Kidney epithelial cell (primary cell): ENCODE measurements at regions not wholly inside any gene's neighbourhood (a gene's known extent, or its start where the extent isn't known, plus 50 kb on each side); places are given as distances from the start of the nearest gene placed in this dataset.

Experiments
- DNase-seq: peaks from one replicate; pipeline ENCODE4 v3.0.0-alpha.2; 2010; ENCODE audit warnings: low read depth
- H3K27me3 ChIP-seq: 2 replicates; pipeline ENCODE4 v1.6.0; 2011; ENCODE audit warnings: low read length; ENCODE audit not compliant: control insufficient read depth, insufficient read depth
- H3K36me3 ChIP-seq: 2 replicates; pipeline ENCODE4 v1.5.1; 2011; ENCODE audit warnings: low read length; ENCODE audit not compliant: control insufficient read depth, insufficient read depth
- H3K4me3 ChIP-seq: 2 replicates; pipeline ENCODE4 v1.5.1; 2011; ENCODE audit warnings: low read depth, mild to moderate bottlenecking, control low read depth, low read length
- TF ChIP-seq, protein P1 (sequence below): IDR thresholded peaks from 2 replicates; pipeline ENCODE4 v1.5.1; 2011; ENCODE audit warnings: mild to moderate bottlenecking, moderate library complexity, low read length, control low read depth, inconsistent platforms; ENCODE audit not compliant: insufficient read depth, poor library complexity, severe bottlenecking

DNA sequence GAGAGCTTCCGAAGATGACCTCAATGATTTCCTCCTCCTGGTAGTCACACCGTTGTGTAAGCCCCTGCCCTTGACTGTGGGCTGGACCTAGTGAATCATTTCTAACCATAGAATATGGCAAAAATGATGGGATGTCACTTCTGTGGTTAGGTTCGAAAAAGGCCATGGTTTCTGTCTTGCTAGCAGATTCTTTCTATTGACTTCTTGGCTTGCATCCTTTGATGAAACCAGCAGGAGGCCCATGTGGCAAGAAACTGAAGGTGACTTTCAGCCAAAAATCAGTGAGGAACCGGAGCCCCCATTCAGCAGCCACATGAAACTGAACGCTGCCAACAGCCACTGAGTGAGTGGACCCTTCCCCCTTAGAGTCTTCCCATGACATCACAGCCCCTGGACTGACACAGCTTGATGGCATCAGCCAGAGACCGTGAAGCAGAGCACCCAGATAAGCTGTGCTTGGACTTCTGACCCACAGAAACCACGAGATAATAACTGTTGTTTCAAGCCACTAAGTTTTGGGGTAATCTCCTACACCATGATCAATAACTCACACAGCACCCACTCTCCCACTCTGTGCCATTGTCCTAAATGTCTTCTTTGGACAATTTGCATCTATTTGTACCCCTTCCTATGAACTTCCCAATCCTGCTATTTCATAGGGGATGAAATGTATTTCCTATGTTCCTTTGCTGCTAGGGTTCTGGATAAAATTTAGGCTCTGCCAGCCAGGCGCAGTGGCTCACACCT lies 148.0 kb upstream of the STX18 start:
- TF ChIP-seq, protein P1, sequence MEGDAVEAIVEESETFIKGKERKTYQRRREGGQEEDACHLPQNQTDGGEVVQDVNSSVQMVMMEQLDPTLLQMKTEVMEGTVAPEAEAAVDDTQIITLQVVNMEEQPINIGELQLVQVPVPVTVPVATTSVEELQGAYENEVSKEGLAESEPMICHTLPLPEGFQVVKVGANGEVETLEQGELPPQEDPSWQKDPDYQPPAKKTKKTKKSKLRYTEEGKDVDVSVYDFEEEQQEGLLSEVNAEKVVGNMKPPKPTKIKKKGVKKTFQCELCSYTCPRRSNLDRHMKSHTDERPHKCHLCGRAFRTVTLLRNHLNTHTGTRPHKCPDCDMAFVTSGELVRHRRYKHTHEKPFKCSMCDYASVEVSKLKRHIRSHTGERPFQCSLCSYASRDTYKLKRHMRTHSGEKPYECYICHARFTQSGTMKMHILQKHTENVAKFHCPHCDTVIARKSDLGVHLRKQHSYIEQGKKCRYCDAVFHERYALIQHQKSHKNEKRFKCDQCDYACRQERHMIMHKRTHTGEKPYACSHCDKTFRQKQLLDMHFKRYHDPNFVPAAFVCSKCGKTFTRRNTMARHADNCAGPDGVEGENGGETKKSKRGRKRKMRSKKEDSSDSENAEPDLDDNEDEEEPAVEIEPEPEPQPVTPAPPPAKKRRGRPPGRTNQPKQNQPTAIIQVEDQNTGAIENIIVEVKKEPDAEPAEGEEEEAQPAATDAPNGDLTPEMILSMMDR: no peak
- DNase-seq: no peak
- Histone ChIP-seq H3K27me3 (no peaks in the 10 kb centered on the region), H3K36me3 (no peaks in the 10 kb centered on the region), H3K4me3 (no peak overlapping the region)

DNA sequence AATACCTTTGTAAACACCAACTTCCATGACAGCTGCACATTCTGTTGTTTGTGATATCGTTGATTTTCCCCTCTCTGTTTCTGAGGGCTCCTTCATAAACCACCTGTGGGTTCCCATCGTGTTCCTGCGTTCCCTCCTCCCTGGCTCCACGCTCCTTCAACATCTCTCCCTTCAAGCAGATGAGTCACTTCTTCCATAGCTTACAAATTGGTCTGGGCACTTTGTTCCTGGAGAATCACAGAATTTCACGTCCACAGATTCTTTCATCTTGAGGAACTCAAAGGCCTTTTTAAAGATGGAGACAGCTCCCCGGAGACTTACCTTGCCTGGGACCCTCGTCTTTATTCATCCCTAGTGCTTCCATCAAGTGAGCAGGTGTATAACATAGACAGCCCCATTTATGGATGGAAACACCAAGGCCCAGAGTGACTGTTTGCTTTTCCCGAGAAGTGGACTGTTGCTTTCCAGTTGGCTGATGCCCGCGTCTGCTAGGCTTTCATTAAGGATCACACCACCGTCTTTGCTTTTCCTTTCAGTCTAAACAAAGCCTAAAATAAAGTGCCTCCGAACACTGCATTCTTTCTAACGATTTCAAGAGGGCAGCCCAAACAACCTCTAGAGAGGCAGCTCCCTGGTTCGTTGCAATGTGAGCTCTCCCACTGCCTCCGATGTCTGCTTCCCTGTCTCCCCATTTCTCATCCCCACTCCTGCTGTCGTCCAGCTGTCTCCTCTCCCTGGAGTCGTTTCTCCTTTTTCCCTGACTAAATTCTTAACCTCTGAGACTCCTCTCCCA lies 146.3 kb upstream of the STX18 start:
- H3K36me3 ChIP-seq: no peaks in the 10 kb centered on the region
- no peak overlapping the region for H3K4me3 ChIP-seq
- no peaks in the 10 kb centered on the region for H3K27me3 ChIP-seq
- TF ChIP-seq, protein P1: no peak
- no peak for DNase-seq

DNA sequence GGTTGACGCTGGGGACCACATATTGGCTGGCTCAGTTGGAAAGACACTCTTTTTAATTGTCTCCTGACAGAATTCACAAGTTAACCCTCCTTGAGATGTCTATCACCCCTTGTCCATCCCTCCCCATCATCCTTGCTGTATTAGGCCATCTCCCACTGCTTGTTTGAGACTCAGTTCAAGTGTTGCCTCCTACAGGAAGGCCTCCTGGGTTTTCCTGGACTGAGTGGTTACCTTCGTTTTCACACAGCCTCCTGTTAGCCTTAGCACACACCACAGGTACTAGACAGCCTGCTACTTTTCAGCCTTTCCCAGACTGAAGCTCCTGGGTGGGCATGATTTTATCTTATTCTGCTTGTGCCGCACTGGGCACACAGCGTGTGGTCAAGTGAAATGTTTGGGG lies 145.3 kb upstream of the STX18 start:
- Histone ChIP-seq H3K27me3 (peaks cover 2% of the 10 kb centered on the region), H3K4me3 (no peak overlapping the region), H3K36me3 (no peaks in the 10 kb centered on the region)
- no peak for DNase-seq
- TF ChIP-seq, protein P1: no peak

DNA sequence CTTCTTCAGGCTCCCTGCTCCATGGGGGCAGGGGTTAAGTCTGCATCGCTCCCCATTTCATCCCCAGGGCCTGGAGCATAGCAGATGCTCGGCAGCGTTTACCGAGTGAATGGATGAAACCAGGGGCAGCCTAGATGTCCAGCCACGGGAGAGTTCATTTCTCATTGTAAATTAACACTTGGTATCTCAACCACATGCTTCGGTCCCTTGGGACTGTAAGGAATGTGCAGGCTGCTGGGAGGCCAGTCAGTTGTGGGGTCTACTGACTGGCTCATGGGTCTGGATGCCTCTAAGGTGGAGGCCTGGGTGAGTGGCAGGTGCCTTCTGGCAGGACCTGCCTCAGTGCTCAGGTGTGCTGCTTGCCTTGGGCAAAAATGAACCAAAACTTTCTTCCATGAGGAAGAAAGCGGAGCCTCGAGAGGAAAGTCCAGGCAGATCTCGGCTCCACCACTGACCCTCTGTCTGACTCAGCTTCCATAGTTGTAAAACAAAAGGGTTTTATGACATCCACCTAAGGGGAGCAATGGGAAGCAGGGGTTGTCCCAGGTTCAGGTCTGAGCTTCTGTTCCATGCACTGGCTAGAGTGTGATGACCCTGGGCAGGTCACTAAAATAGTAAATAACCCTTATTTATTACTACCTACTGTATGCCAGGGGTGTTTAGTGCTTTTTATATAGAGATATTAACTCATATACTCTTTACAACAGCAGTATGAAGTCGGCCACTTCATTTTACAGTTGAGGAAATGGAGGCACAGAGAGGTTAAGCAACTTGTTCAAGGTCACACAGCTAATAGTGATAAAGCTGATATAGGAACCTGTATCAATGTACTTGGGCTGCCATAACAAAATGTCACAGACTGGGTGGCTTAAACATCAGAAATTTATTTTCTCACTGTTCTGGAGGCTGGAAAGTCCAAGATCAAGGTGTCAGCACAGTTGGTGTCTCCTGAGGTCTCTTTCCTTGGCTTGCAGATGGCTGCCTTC lies 144.3 kb upstream of the STX18 start:
- TF ChIP-seq, protein P1: no peak
- DNase-seq: no peak
- no peak overlapping the region for H3K4me3 ChIP-seq

DNA sequence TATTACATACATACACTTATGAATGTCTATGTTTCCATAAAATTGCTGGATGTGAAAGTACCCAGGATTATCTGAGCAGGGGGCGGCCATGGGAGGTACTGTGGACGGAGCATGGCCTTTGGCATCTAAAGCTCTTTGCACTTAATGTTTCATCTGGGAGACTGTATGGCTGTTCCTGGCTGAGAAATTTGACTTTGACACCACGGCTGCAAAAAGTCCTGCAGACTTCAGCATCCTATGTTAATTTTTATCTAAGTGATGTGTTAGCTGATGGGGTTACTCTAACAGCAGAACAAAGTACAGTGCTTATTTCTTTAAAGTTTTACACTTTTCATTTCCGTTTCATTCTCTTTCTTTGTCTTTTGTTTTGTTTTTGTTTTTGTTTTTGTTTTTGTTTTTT lies 139.8 kb upstream of the STX18 start:
- TF ChIP-seq, protein P1: no peak
- Histone ChIP-seq H3K36me3 (no peaks in the 10 kb centered on the region), H3K27me3 (peaks cover 2% of the 10 kb centered on the region), H3K4me3 (no peak overlapping the region)
- DNase-seq: no peak

More for the DNA sequence above, 144.3 kb upstream of the STX18 start:
- peaks cover 2% of the 10 kb centered on the region for H3K27me3 ChIP-seq
- H3K36me3 ChIP-seq: no peaks in the 10 kb centered on the region
